Astrocyte (in vitro differentiated cells and primary cell): ENCODE measurements at regions not wholly inside any gene's neighbourhood (a gene's known extent, or its start where the extent isn't known, plus 50 kb on each side); places are given as distances from the start of the nearest gene placed in this dataset.

ENCODE experiments used
- EZH2 ChIP-seq: IDR thresholded peaks from 2 replicates; pipeline ENCODE4 v1.6.1; 2012; ENCODE audit warnings: mild to moderate bottlenecking, low read length, inconsistent platforms; ENCODE audit not compliant: insufficient read depth
- TF ChIP-seq, protein P1 (sequence below): IDR thresholded peaks from 2 replicates; pipeline ENCODE4 v1.5.1; 2011; ENCODE audit warnings: low read depth, mild to moderate bottlenecking, inconsistent platforms, low read length, moderate library complexity; ENCODE audit not compliant: insufficient read depth

DNA sequence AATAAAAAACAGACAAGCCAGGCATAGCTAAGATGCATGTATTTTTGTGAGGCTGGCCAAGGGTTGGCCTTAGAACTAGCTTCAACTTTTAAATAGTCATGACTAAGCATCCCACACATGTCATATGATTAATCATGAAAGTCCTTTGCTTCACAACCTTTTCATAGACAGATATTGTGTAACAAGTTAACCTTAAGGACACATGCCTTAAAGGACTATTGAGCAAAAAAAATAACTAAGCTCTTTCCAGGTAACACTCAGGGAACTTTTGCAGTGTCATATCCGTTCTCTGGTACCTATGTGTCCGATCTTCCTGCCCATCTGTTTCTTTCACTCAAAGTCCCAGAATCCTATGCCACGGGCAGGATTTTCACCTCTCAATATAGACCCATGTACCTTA is 498.4 kb downstream of the STK39 start:
- TF ChIP-seq, protein P1, sequence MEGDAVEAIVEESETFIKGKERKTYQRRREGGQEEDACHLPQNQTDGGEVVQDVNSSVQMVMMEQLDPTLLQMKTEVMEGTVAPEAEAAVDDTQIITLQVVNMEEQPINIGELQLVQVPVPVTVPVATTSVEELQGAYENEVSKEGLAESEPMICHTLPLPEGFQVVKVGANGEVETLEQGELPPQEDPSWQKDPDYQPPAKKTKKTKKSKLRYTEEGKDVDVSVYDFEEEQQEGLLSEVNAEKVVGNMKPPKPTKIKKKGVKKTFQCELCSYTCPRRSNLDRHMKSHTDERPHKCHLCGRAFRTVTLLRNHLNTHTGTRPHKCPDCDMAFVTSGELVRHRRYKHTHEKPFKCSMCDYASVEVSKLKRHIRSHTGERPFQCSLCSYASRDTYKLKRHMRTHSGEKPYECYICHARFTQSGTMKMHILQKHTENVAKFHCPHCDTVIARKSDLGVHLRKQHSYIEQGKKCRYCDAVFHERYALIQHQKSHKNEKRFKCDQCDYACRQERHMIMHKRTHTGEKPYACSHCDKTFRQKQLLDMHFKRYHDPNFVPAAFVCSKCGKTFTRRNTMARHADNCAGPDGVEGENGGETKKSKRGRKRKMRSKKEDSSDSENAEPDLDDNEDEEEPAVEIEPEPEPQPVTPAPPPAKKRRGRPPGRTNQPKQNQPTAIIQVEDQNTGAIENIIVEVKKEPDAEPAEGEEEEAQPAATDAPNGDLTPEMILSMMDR: no peak
- no peak for TF ChIP-seq EZH2
